MG63 (cell line): ENCODE measurements at regions not wholly inside any gene's neighbourhood (a gene's known extent, or its start where the extent isn't known, plus 50 kb on each side); places are given as distances from the start of the nearest gene placed in this dataset.
"Not testable (repeated sequence)": the region's sequence is repeated elsewhere in the genome, so short reads cannot be mapped to it uniquely, and the experiment has no call there.

ENCODE experiments used
- DNase-seq: peaks from one replicate; pipeline ENCODE4 v3.0.0-alpha.2; 2020
- H3K27me3 ChIP-seq: fragments of 250-450 bp; sonication (Bioruptor Pico); 2 replicates; pipeline ENCODE4 v1.5.1; 2020; ENCODE audit warnings: mild to moderate bottlenecking, moderate library complexity
- H3K36me3 ChIP-seq: fragments of 250-450 bp; sonication (Bioruptor Pico); 2 replicates; pipeline ENCODE4 v1.5.1; 2020; ENCODE audit warnings: mild to moderate bottlenecking, moderate library complexity
- H3K4me3 ChIP-seq: fragments of 250-450 bp; sonication (Bioruptor Pico); 2 replicates; pipeline ENCODE4 v1.5.1; 2020; ENCODE audit warnings: mild to moderate bottlenecking, moderate library complexity
- H3K9me3 ChIP-seq: fragments of 250-450 bp; sonication (Bioruptor Pico); 2 replicates; pipeline ENCODE4 v1.5.1; 2020; ENCODE audit warnings: mild to moderate bottlenecking, moderate library complexity

- Histone ChIP-seq H3K36me3 (no peaks in the 10 kb centered on the region), H3K4me3 (no peak overlapping the region), H3K27me3 (no peaks in the 10 kb centered on the region), H3K9me3 (no peaks in the 10 kb centered on the region)
- no peak for DNase-seq
Measured at GRCh38 chr7:54915870-54916598, 102.8 kb upstream of the EGFR start.

- H3K4me3 ChIP-seq: no peak overlapping the region
- no peaks in the 10 kb centered on the region; the same call in 1 of the 2 replicates for H3K27me3 ChIP-seq
- H3K36me3 ChIP-seq: no peaks in the 10 kb centered on the region
- H3K9me3 ChIP-seq: no peaks in the 10 kb centered on the region
- no peak for DNase-seq
Measured at GRCh38 chr7:54917613-54918391, 101.0 kb upstream of the EGFR start.

GRCh38 chr7:54921116-54921515 lies 97.7 kb upstream of the EGFR start:
- DNase-seq: no peak
- no peaks in the 10 kb centered on the region for H3K36me3 ChIP-seq
- no peaks in the 10 kb centered on the region for H3K9me3 ChIP-seq
- H3K4me3 ChIP-seq: no peak overlapping the region
- H3K27me3 ChIP-seq: no peaks in the 10 kb centered on the region; the same call in 1 of the 2 replicates

- DNase-seq: no peak
- Histone ChIP-seq H3K27me3 (no peaks in the 10 kb centered on the region), H3K9me3 (peaks cover 7% of the 10 kb centered on the region; the same call in 1 of the 2 replicates), H3K36me3 (no peaks in the 10 kb centered on the region), H3K4me3 (no peak overlapping the region)
Measured at GRCh38 chr7:54931532-54931931, 87.3 kb upstream of the EGFR start.

GRCh38 chr7:54932818-54933543 lies 85.8 kb upstream of the EGFR start:
- Histone ChIP-seq H3K27me3 (no peaks in the 10 kb centered on the region), H3K4me3 (peak overlapping the region; percentile 40), H3K36me3 (no peaks in the 10 kb centered on the region), H3K9me3 (peaks cover 7% of the 10 kb centered on the region; the same call in 1 of the 2 replicates)
- DNase-seq: peak; percentile 80

GRCh38 chr7:54933643-54934042 lies 85.2 kb upstream of the EGFR start:
- H3K27me3 ChIP-seq: no peaks in the 10 kb centered on the region

DNA sequence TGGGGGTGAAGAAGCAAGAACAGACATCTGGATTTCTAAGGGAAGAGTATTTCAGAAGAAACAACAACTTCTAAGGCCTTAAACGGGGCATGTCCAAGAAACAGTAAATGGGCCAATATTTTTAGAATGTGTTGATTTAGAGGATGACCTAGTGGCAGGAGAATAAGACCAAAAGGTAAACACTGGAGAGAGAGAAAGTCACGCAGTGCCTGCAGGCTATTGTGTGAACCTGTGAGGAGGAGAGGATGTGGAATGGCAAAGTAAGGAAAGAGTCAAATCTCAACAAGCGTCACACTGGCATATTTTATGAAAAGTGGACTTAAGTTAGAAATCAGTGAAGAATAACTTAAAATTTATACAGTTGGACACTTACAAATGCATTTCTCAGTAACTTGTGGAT lies 78.1 kb upstream of the EGFR start:
- no peak for DNase-seq
- H3K27me3 ChIP-seq: no peaks in the 10 kb centered on the region
- H3K9me3 ChIP-seq: no peaks in the 10 kb centered on the region
- no peaks in the 10 kb centered on the region for H3K36me3 ChIP-seq
- no peak overlapping the region for H3K4me3 ChIP-seq

More at GRCh38 chr7:54933643-54934042, 85.2 kb upstream of the EGFR start:
- Histone ChIP-seq H3K4me3 (peak overlapping the region; percentile 40), H3K9me3 (peaks cover 7% of the 10 kb centered on the region; the same call in 1 of the 2 replicates), H3K36me3 (no peaks in the 10 kb centered on the region)
- no peak for DNase-seq

DNA sequence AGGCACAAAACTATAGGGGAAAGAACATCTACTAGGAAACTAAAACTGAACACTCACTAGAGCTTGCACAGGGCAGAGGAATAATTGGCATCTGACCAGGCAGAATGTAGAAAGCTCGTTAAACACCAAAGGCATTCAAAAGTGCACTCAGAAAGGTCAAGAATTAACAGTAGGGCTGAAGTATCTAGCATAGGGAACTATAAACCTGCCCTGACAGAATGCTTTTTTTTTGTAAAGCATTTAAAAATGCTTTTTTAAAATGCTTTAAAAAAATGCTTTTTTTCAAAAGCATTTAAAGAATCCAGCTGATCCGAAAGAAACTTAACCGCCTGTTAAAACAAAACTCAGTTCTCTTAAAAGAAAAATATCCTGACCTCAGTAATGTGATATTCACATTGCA lies 74.6 kb upstream of the EGFR start:
- no peak for DNase-seq
- Histone ChIP-seq H3K36me3 (no peaks in the 10 kb centered on the region), H3K4me3 (no peak overlapping the region)

DNA sequence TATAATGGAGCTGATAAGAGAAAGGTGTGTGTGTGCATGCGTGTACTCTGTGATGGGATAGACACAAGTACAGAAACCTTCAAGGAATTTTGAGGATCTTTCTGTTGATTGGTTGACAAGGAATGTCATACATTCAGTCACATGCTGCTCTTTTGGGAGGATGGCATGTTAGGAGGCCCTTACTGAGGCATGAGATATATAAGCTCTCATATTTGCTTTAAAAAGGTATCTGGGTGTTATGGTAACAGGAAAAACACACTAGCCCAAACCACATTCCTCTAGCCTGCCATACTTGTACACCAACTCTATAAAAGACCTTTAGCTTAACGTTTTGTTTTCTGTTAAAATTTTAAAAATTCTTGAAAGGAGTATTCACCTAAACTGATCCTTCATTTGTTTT lies 72.5 kb upstream of the EGFR start:
- DNase-seq: no peak
- Histone ChIP-seq H3K4me3 (no peak overlapping the region), H3K36me3 (no peaks in the 10 kb centered on the region), H3K27me3 (no peaks in the 10 kb centered on the region), H3K9me3 (no peaks in the 10 kb centered on the region)

More for the DNA sequence above, 74.6 kb upstream of the EGFR start:
- Histone ChIP-seq H3K9me3 (no peaks in the 10 kb centered on the region), H3K27me3 (no peaks in the 10 kb centered on the region)

- Histone ChIP-seq H3K36me3 (no peaks in the 10 kb centered on the region), H3K27me3 (no peaks in the 10 kb centered on the region), H3K9me3 (no peaks in the 10 kb centered on the region), H3K4me3 (no peak overlapping the region)
- no peak for DNase-seq
Measured at GRCh38 chr7:54946764-54947163, 72.1 kb upstream of the EGFR start.

DNA sequence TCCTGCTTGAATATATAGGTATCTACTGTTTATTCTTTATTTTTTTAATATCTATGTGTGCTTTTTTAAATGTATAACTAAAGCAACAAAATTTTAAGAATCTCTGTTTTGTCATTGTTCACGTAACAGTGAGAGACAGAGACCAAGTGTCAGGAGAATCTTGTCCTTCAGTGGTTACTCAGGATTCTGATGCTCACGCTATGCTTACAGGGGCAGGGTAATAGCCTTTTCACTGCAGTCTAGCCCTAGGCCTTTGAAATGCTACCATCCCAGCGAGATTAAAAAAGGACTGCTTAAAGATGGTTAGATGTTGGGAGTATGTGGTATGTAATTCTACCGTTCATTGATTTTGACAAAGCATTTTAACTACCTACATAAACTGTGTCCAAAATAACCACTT lies 71.6 kb upstream of the EGFR start:
- no peaks in the 10 kb centered on the region for H3K27me3 ChIP-seq
- H3K9me3 ChIP-seq: no peaks in the 10 kb centered on the region
- H3K36me3 ChIP-seq: no peaks in the 10 kb centered on the region
- DNase-seq: no peak
- H3K4me3 ChIP-seq: no peak overlapping the region

- not testable (repeated sequence) for H3K36me3 ChIP-seq, H3K4me3 ChIP-seq, DNase-seq, H3K9me3 ChIP-seq, H3K27me3 ChIP-seq
Measured at GRCh38 chr7:54949514-54949913, 69.3 kb upstream of the EGFR start.

- Histone ChIP-seq H3K27me3 (no peaks in the 10 kb centered on the region), H3K9me3 (no peaks in the 10 kb centered on the region), H3K4me3 (no peak overlapping the region), H3K36me3 (no peaks in the 10 kb centered on the region)
- no peak for DNase-seq
Measured at GRCh38 chr7:54955296-54955695, 63.5 kb upstream of the EGFR start.

DNA sequence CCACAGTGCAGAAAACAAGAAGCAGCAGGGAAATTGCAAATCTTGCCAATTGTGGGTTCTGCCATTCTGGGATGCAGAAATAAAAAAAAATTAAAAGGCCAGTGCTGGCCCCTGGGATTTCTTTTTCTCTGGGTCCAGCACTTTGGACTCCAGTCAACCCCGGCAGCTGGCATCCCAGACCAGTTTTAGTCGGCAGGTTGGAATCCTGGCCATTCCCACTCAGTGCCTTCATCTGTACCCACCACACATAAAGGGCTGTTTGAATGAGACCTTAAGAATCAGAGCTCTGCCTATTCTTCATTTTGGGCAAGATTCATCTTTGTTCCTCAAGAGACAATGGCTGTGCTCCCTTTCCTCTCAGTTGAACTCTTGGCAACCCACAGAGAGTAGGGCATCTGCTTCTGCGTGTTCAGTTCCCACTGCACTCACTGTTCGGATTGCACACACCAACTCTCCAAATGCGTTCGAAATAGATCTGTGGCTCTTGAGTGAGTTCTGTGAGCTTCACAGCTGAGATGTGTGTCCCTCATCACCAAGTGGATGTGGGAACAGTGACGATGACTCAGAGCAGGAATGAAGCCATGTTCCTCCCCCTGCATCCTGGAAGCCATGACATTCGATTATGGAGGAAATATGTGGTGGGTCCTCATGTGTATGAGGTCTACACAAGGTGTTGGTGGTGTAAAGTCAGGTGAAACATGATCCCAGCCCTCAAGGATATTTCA lies 63.0 kb upstream of the EGFR start:
- no peaks in the 10 kb centered on the region for H3K27me3 ChIP-seq
- no peaks in the 10 kb centered on the region for H3K9me3 ChIP-seq
- H3K36me3 ChIP-seq: no peaks in the 10 kb centered on the region
- DNase-seq: peak; percentile 21
- no peak overlapping the region for H3K4me3 ChIP-seq

DNA sequence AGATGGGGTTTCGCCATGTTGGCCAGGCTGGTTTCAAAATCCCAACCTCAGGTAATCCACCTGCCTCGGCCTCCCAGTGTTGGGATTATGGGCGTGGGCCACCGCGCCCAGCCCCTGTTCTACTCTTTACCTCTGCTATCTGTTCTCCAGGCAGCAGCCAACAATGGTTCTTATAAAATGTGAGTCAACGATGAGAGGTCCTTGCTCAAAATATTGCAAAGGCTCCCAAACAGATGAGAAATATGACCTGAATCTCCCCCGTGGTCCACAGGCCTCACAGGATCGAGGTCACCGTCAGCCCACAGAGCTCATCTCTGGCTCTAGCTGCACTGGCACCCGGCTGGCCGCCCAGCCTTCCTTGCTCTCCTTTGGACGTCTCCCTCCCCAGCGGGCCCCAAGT lies 62.0 kb upstream of the EGFR start:
- Histone ChIP-seq H3K36me3 (no peaks in the 10 kb centered on the region), H3K27me3 (no peaks in the 10 kb centered on the region), H3K4me3 (no peak overlapping the region), H3K9me3 (no peaks in the 10 kb centered on the region)
- DNase-seq: no peak

DNA sequence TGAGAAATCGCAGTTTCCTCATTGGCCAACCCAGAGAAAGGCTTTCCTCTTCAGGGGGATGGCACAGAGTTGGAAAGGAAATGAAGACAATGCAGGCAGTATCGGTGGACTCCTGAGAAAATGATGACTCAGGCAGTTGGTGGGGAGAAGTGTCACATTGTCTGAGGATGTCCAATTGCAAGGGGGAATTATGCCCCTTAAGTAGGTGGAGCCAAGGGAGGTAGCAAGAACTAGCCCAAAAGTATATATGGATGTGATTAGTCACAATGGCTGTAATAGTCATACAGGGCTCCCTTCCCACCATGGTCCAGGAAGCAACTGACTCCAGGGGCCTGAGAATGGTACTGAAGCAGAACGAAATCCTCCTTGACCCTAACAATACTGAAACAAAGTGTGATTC lies 58.3 kb upstream of the EGFR start:
- DNase-seq: peak; percentile 23
- H3K27me3 ChIP-seq: no peaks in the 10 kb centered on the region
- no peak overlapping the region for H3K4me3 ChIP-seq
- H3K9me3 ChIP-seq: no peaks in the 10 kb centered on the region
- H3K36me3 ChIP-seq: no peaks in the 10 kb centered on the region

DNA sequence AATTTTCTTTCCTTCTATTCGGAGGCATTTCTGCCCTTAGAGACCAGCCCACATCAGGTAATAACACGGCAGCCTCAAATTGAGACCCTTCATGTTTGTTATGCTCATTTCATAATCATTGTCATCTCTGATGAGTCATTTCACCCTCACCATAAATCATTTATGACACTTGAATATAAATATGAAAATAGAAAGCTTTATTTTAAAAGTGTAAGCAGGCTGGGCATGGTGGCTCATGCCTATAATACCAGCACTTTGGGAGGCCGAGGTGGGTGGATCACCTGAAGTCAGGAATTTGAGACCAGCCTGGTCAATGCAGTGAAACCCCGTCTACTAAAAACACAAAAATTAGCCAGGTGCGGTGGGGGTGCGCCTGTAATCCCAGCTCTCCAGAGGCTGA lies 57.4 kb upstream of the EGFR start:
- H3K9me3 ChIP-seq: no peaks in the 10 kb centered on the region
- no peaks in the 10 kb centered on the region for H3K27me3 ChIP-seq
- DNase-seq: no peak
- no peak overlapping the region for H3K4me3 ChIP-seq
- H3K36me3 ChIP-seq: no peaks in the 10 kb centered on the region
